PC-9 (cell line): ENCODE measurements at regions not wholly inside any gene's neighbourhood (a gene's known extent, or its start where the extent isn't known, plus 50 kb on each side); places are given as distances from the start of the nearest gene placed in this dataset.

ENCODE experiments used
- BruUV-seq: library from RNA; stranded (reverse); fragments of 400-500 nt; replicated peaks from 2 replicates; lab custom pipeline; 2021; lab: Mats Ljungman, UMichigan
- CTCF ChIA-PET: fragments of 300-600 bp; sonication (Branson Sonifier 250); formaldehyde crosslinking; loops from one replicate; lab custom pipeline; 2022; ENCODE audit warnings: antibody characterized with exemption; lab: Charles Lee
- POLR2A ChIA-PET: fragments of 300-600 bp; sonication (Branson Sonifier 250); formaldehyde crosslinking; loops from one replicate; lab custom pipeline; 2022; ENCODE audit warnings: antibody characterized with exemption; ENCODE audit not compliant: unreplicated experiment; lab: Charles Lee
- DNase-seq, 2 experiments: peaks; one replicate each; pipeline versions ENCODE4 v3.0.0 to v3.0.0-alpha.2; 2015 to 2022; ENCODE audit warnings: mixed read lengths in 1 of 2
- H2AFZ ChIP-seq: fragments of 200-600 bp; sonication (generic); 2 replicates; pipeline ENCODE4 v1.8.1; 2017; ENCODE audit warnings: antibody characterized with exemption
- H3F3A ChIP-seq: fragments of 200-600 bp; sonication (generic); 2 replicates; pipeline ENCODE4 v1.8.1; 2017; ENCODE audit warnings: antibody characterized with exemption, mild to moderate bottlenecking, low read depth; ENCODE audit not compliant: insufficient read depth
- H3K27ac ChIP-seq: fragments of 200-600 bp; sonication (generic); 2 replicates; pipeline ENCODE4 v1.6.1; 2016; ENCODE audit warnings: mixed run types
- H3K27me3 ChIP-seq: fragments of 200-600 bp; sonication (generic); 2 replicates; pipeline ENCODE4 v1.6.1; 2016; ENCODE audit warnings: low read depth, mixed run types; ENCODE audit not compliant: insufficient read depth
- H3K36me3 ChIP-seq: fragments of 200-600 bp; sonication (generic); 2 replicates; pipeline ENCODE4 v1.6.1; 2016; ENCODE audit warnings: low read depth, mixed run types
- H3K4me1 ChIP-seq: fragments of 200-600 bp; sonication (generic); replicated peaks from 2 replicates; pipeline ENCODE4 v1.6.1; 2016; ENCODE audit warnings: mixed run types; ENCODE audit not compliant: insufficient read depth
- H3K4me2 ChIP-seq: fragments of 200-600 bp; sonication (generic); 2 replicates; pipeline ENCODE4 v1.6.1; 2017; ENCODE audit warnings: mixed run types
- H3K4me3 ChIP-seq: fragments of 200-600 bp; sonication (generic); 2 replicates; pipeline ENCODE4 v1.6.1; 2016; ENCODE audit warnings: mixed run types
- H3K79me2 ChIP-seq: fragments of 200-600 bp; sonication (generic); 2 replicates; pipeline ENCODE4 v1.6.1; 2017; ENCODE audit warnings: low read depth, mixed run types
- H3K9me2 ChIP-seq: fragments of 200-600 bp; sonication (generic); 2 replicates; pipeline ENCODE4 v1.8.1; 2017; ENCODE audit warnings: mild to moderate bottlenecking; ENCODE audit not compliant: insufficient read depth
- H3K9me3 ChIP-seq: fragments of 200-600 bp; sonication (generic); 2 replicates; pipeline ENCODE4 v1.8.1; 2016; ENCODE audit warnings: low read depth; ENCODE audit not compliant: insufficient read depth
- H4K20me1 ChIP-seq: fragments of 200-600 bp; sonication (generic); 2 replicates; pipeline ENCODE4 v1.8.1; 2017; ENCODE audit not compliant: insufficient read depth
- CTCF ChIP-seq: fragments of 200-600 bp; sonication (generic); conservative IDR thresholded peaks from 2 replicates; pipeline ENCODE4 v1.6.1; 2017; ENCODE audit warnings: mixed run types, antibody characterized with exemption, mild to moderate bottlenecking, moderate library complexity
- EZH2 ChIP-seq: fragments of 200-600 bp; sonication (generic); IDR thresholded peaks from 2 replicates; pipeline ENCODE4 v1.8.0; 2017; ENCODE audit warnings: antibody characterized with exemption, low read depth
- intact Hi-C: fragments of 100-400 bp; cut with micrococcal nuclease; formaldehyde crosslinking; loops from one replicate; pipeline ENCODE4 v1.10.0; 2022; ENCODE audit not compliant: unreplicated experiment

- Histone ChIP-seq H3F3A (no peaks in the 10 kb centered on the region), H2AFZ (no peak overlapping the region), H3K4me3 (no peak overlapping the region), H3K27ac (no peak overlapping the region), H4K20me1 (no peaks in the 10 kb centered on the region), H3K4me1 (peaks cover 13% of the 10 kb centered on the region; the same call in 1 of the 2 replicates), H3K36me3 (no peaks in the 10 kb centered on the region), H3K9me2 (no peaks in the 10 kb centered on the region; the same call in 1 of the 2 replicates), H3K27me3 (no peaks in the 10 kb centered on the region), H3K79me2 (no peaks in the 10 kb centered on the region), H3K9me3 (no peaks in the 10 kb centered on the region), H3K4me2 (no peak overlapping the region)
- ChIA-PET CTCF (no interaction called here), POLR2A (no interaction called here)
- intact Hi-C loops: no loop called here
- DNase-seq: no peak
- BruUV-seq: no TSS peak
- TF ChIP-seq EZH2: no peak
- no peak for TF ChIP-seq CTCF
Observed at GRCh38 chr2:215583881-215584280, 148.0 kb upstream of the FN1 start.

- no TSS peak for BruUV-seq
- CTCF ChIA-PET: no interaction called here
- Histone ChIP-seq H3K9me2 (no peaks in the 10 kb centered on the region; the same call in 1 of the 2 replicates), H3K4me1 (peaks cover 13% of the 10 kb centered on the region; the same call in 1 of the 2 replicates), H3K36me3 (no peaks in the 10 kb centered on the region), H3K4me2 (no peak overlapping the region), H3F3A (no peaks in the 10 kb centered on the region), H2AFZ (0 out of 2 replicates have a peak overlapping the region, but pooled peaks have one; percentile 5), H3K79me2 (no peaks in the 10 kb centered on the region), H3K9me3 (no peaks in the 10 kb centered on the region), H3K4me3 (no peak overlapping the region), H3K27me3 (no peaks in the 10 kb centered on the region), H3K27ac (no peak overlapping the region), H4K20me1 (no peaks in the 10 kb centered on the region)
- POLR2A ChIA-PET: interaction anchor here (0.6 kb wide), 1 partner anchor 424 kb away, joined by 9 read pairs; no protein-coding TSS in a partner anchor
- intact Hi-C loops: no loop called here
- DNase-seq: no peak
- TF ChIP-seq EZH2 (no peak), CTCF (no peak)
Observed at GRCh38 chr2:215579809-215580208, 143.9 kb upstream of the FN1 start.

- Histone ChIP-seq H3K4me3 (no peak overlapping the region), H3K9me2 (no peaks in the 10 kb centered on the region), H4K20me1 (no peaks in the 10 kb centered on the region), H3K4me1 (peaks cover 13% of the 10 kb centered on the region; the same call in 1 of the 2 replicates), H3K9me3 (no peaks in the 10 kb centered on the region), H2AFZ (no peak overlapping the region), H3K27me3 (no peaks in the 10 kb centered on the region), H3K27ac (no peak overlapping the region), H3K4me2 (no peak overlapping the region), H3F3A (no peaks in the 10 kb centered on the region), H3K36me3 (no peaks in the 10 kb centered on the region), H3K79me2 (no peaks in the 10 kb centered on the region)
- CTCF ChIA-PET: no interaction called here
- no peak for DNase-seq
- TF ChIP-seq CTCF (no peak), EZH2 (no peak)
- no TSS peak for BruUV-seq
- intact Hi-C loops: no loop called here
- POLR2A ChIA-PET: no interaction called here
Observed at GRCh38 chr2:215577356-215577755, 141.5 kb upstream of the FN1 start.
